NCI-H345 treated with DMSO at 0.1 percent for 48 hours (cell line): ENCODE measurements at regions not wholly inside any gene's neighbourhood (a gene's known extent, or its start where the extent isn't known, plus 50 kb on each side); places are given as distances from the start of the nearest gene placed in this dataset.

ENCODE experiments used
- DNase-seq: peaks from one replicate; lab custom pipeline; 2025; ENCODE audit not compliant: unreplicated experiment; lab: John Stamatoyannopoulos, UW

- DNase-seq = no peak
Observed at GRCh38 chr2:16283071-16283850, 342.9 kb downstream of the MYCN start.

- no peak for DNase-seq
Observed at GRCh38 chr2:16282511-16282910, 342.2 kb downstream of the MYCN start.

- DNase-seq = no peak
Observed at GRCh38 chr2:16281451-16282335, 341.3 kb downstream of the MYCN start.

GRCh38 chr2:16280081-16280480 lies 339.7 kb downstream of the MYCN start:
- DNase-seq = no peak

- DNase-seq = no peak
Observed at GRCh38 chr2:16279641-16280040, 339.3 kb downstream of the MYCN start.

- no peak for DNase-seq
Observed at GRCh38 chr2:16279201-16279570, 338.8 kb downstream of the MYCN start.

GRCh38 chr2:16278421-16279200 lies 338.3 kb downstream of the MYCN start:
- no peak for DNase-seq

- DNase-seq = no peak
Observed at GRCh38 chr2:16277117-16277516, 336.8 kb downstream of the MYCN start.

GRCh38 chr2:16275661-16276060 lies 335.3 kb downstream of the MYCN start:
- no peak for DNase-seq

GRCh38 chr2:16275131-16275530 lies 334.8 kb downstream of the MYCN start:
- no peak for DNase-seq

GRCh38 chr2:16273111-16273510 lies 332.8 kb downstream of the MYCN start:
- DNase-seq = no peak

GRCh38 chr2:16272038-16272788 lies 331.9 kb downstream of the MYCN start:
- DNase-seq = no peak

GRCh38 chr2:16271231-16271896 lies 331.0 kb downstream of the MYCN start:
- peak; percentile 22 for DNase-seq

GRCh38 chr2:16270441-16270840 lies 330.1 kb downstream of the MYCN start:
- DNase-seq = no peak

- no peak for DNase-seq
Observed at GRCh38 chr2:16268301-16269000, 328.1 kb downstream of the MYCN start.

GRCh38 chr2:16266571-16266970 lies 326.2 kb downstream of the MYCN start:
- DNase-seq = no peak

GRCh38 chr2:16264931-16265540 lies 324.7 kb downstream of the MYCN start:
- DNase-seq = no peak

- no peak for DNase-seq
Observed at GRCh38 chr2:16264491-16264890, 324.1 kb downstream of the MYCN start.

GRCh38 chr2:16263241-16263890 lies 323.0 kb downstream of the MYCN start:
- no peak for DNase-seq
